Endothelial cell of umbilical vein (primary cell): ENCODE measurements at regions not wholly inside any gene's neighbourhood (a gene's known extent, or its start where the extent isn't known, plus 50 kb on each side); places are given as distances from the start of the nearest gene placed in this dataset.
A peak's percentile ranks its signal among the peaks of the same experiment; 100 is the strongest.

Experiments
- BruUV-seq: library from RNA; stranded (reverse); fragments of 400-500 nt; replicated peaks from 2 replicates; lab custom pipeline; 2021; lab: Mats Ljungman, UMichigan
- CTCF ChIA-PET: fragments of 300-600, 350-600 bp; sonication (Branson Sonifier 250); formaldehyde crosslinking; loops from one replicate; lab custom pipeline; 2021; ENCODE audit warnings: antibody characterized with exemption, inconsistent platforms; lab: Charles Lee
- POLR2A ChIA-PET: fragments of 300-600, 350-600 bp; sonication (Branson Sonifier 250); formaldehyde crosslinking; loops from one replicate; lab custom pipeline; 2021; ENCODE audit warnings: antibody characterized with exemption, inconsistent platforms; lab: Charles Lee
- DNase-seq: peaks from one replicate; pipeline ENCODE4 v3.0.0-alpha.2; 2011; ENCODE audit warnings: low read depth, low spot score
- FAIRE-seq: peaks from 2 replicates; lab custom pipeline; 2011; peaks lifted over from hg19 to GRCh38; lab: Jason Lieb, UNC
- H2AFZ ChIP-seq: 2 replicates; pipeline ENCODE4 v1.6.0; 2012; ENCODE audit warnings: low read depth, low read length, control low read depth, inconsistent platforms
- H3K27ac ChIP-seq: 2 replicates; pipeline ENCODE4 v1.5.1; 2011; ENCODE audit warnings: low read depth, mild to moderate bottlenecking, control low read depth, low read length, moderate library complexity; ENCODE audit not compliant: insufficient read depth
- H3K27me3 ChIP-seq, 2 experiments: 2 replicates each; pipeline versions ENCODE4 v1.6.0 to v1.6.1; 2011; ENCODE audit warnings: low read length in 2 of 2, mixed read lengths in 1 of 2; ENCODE audit not compliant: control insufficient read depth in 2 of 2, insufficient read depth in 2 of 2
- H3K36me3 ChIP-seq, 2 experiments: 2 replicates in 1 of 2; 3 replicates in 1 of 2; pipeline ENCODE4 v1.5.1; 2011; ENCODE audit warnings: low read length in 2 of 2, mild to moderate bottlenecking in 1 of 2, moderate library complexity in 1 of 2; ENCODE audit not compliant: control insufficient read depth in 2 of 2, insufficient read depth in 2 of 2; ENCODE audit errors: extremely low read depth in 1 of 2
- H3K4me1 ChIP-seq: 3 replicates; pipeline ENCODE4 v1.5.1; 2011; ENCODE audit warnings: mild to moderate bottlenecking, low read length; ENCODE audit not compliant: control insufficient read depth, insufficient read depth; ENCODE audit errors: extremely low read depth
- H3K4me2 ChIP-seq: 2 replicates; pipeline ENCODE4 v1.6.1; 2011; ENCODE audit warnings: low read length, control low read depth, mixed read lengths; ENCODE audit not compliant: insufficient read depth
- H3K4me3 ChIP-seq, 3 experiments: fragments of 200-600 bp in 1 of 3; sonication (generic), shearing (Covaris generic) in 1 of 3; replicated peaks in 1 of 3; 2 replicates each; pipeline ENCODE4 v1.5.1; 2011 to 2016; ENCODE audit warnings: control low read depth in 3 of 3, low read length in 3 of 3, mild to moderate bottlenecking in 2 of 3, inconsistent platforms in 1 of 3, low read depth in 1 of 3, moderate library complexity in 1 of 3; ENCODE audit not compliant: insufficient read depth in 1 of 3
- H3K79me2 ChIP-seq: 2 replicates; pipeline ENCODE4 v1.6.0; 2012; ENCODE audit warnings: low read length, inconsistent platforms; ENCODE audit not compliant: control insufficient read depth, insufficient read depth
- H3K9ac ChIP-seq: replicated peaks from 2 replicates; pipeline ENCODE3; 2011; ENCODE audit warnings: low read length, control low read depth; ENCODE audit not compliant: insufficient read depth; ENCODE audit errors: extremely low read depth
- H3K9me1 ChIP-seq: replicated peaks from 3 replicates; pipeline ENCODE4 v1.6.0; 2011; ENCODE audit warnings: mild to moderate bottlenecking, low read length; ENCODE audit not compliant: control insufficient read depth, insufficient read depth; ENCODE audit errors: extremely low read depth
- H3K9me3 ChIP-seq: replicated peaks from 2 replicates; pipeline ENCODE4 v1.5.1; 2012; ENCODE audit warnings: low read length, inconsistent platforms; ENCODE audit not compliant: control insufficient read depth, insufficient read depth
- H4K20me1 ChIP-seq: replicated peaks from 2 replicates; pipeline ENCODE3; 2011; ENCODE audit warnings: mild to moderate bottlenecking, low read length; ENCODE audit not compliant: control insufficient read depth, insufficient read depth; ENCODE audit errors: extremely low read depth
- EZH2 ChIP-seq: IDR thresholded peaks from 2 replicates; pipeline ENCODE4 v1.6.1; 2012; ENCODE audit warnings: borderline replicate concordance, low read depth, mild to moderate bottlenecking, moderate library complexity, low read length, inconsistent platforms; ENCODE audit not compliant: severe bottlenecking
- FOS ChIP-seq: IDR thresholded peaks from 2 replicates; pipeline ENCODE4 v1.6.1; 2011; ENCODE audit warnings: mild to moderate bottlenecking, low read length, moderate library complexity, borderline replicate concordance; ENCODE audit not compliant: insufficient read depth
- GATA2 ChIP-seq: IDR thresholded peaks from 2 replicates; pipeline ENCODE4 v1.7.0; 2011; ENCODE audit warnings: low read depth, mild to moderate bottlenecking, moderate library complexity, mixed read lengths, low read length; ENCODE audit not compliant: insufficient read length, insufficient read depth
- JUN ChIP-seq: IDR thresholded peaks from 2 replicates; pipeline ENCODE4 v1.6.1; 2011; ENCODE audit warnings: borderline replicate concordance, low read depth; ENCODE audit not compliant: insufficient read length, insufficient read depth
- POLR2A ChIP-seq: IDR thresholded peaks from 2 replicates; pipeline ENCODE4 v1.6.1; 2012; ENCODE audit warnings: low read depth, mild to moderate bottlenecking, control low read depth, low read length
- POLR2AphosphoS5 ChIP-seq: IDR thresholded peaks from 2 replicates; pipeline ENCODE4 v1.6.1; 2012; ENCODE audit warnings: low read depth, mild to moderate bottlenecking, control low read depth, low read length, moderate library complexity; ENCODE audit not compliant: insufficient read depth
- dilution Hi-C: fragments of 300-500 bp; cut with MboI; formaldehyde crosslinking; loops from one replicate; pipeline ENCODE4 v1.15.0; 2019; ENCODE audit warnings: low sequenced_read_pairs; ENCODE audit not compliant: extremely low pct_ligation_motif_present
- intact Hi-C: fragments of 100-400 bp; cut with micrococcal nuclease; formaldehyde crosslinking; loops from one replicate; pipeline ENCODE4 v1.10.0; 2022
- TF ChIP-seq, protein P1 (sequence below): IDR thresholded peaks from 2 replicates; pipeline ENCODE4 v1.6.1; 2011; ENCODE audit not compliant: insufficient read depth, insufficient read length
- TF ChIP-seq, protein P2 (sequence below), 2 donors: IDR thresholded peaks; 1 replicate in 1 of 2; 2 replicates in 1 of 2; pipeline ENCODE4 v1.5.1; 2011; ENCODE audit warnings: low read length in 2 of 2, mild to moderate bottlenecking in 2 of 2, moderate library complexity in 2 of 2, control low read depth in 1 of 2, inconsistent platforms in 1 of 2, low read depth in 1 of 2; ENCODE audit not compliant: insufficient read depth in 1 of 2; ENCODE audit errors: extremely low read depth in 1 of 2

DNA sequence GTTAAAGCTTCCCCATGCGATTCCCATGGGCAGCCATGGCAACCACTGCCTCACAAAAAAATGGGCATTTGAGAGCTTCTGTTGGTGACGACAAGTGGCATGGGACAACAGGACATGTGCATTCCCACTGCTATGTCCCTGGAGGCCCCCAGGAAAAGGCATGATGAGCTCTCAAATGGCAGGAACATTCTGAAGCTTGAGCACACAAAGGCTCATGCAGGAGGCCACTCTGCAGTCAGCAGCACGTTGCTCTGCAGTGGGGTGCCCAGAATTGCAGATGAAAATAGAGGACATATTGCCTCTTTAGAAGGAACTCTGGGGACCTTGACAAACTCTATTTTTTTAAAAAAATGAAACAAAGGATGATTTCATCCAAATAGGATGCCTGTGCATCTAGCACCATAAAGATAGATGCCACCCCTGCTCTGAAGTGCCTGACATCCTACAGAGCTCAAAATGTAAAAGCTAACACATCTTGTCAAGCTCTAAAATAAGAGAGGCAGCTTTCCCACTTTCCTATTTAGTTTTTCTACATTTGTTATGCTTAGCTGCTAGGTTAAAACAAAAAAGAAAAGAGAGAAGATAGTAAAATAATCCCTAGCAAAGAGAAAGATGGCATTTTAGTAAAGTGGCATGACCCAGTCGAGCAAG is 277.6 kb upstream of the ZC3H12C start:
- no peak overlapping the region for H2AFZ ChIP-seq
- ChIA-PET POLR2A (no interaction called here), CTCF (interaction anchor here (1.1 kb wide), 1 partner anchor 38 kb away, joined by 3 read pairs; no protein-coding TSS in a partner anchor)
- H3K4me3 ChIP-seq, result no peak overlapping the region
- no peaks in the 10 kb centered on the region for H3K9me1 ChIP-seq
- H4K20me1 ChIP-seq, result no peaks in the 10 kb centered on the region
- no peaks in the 10 kb centered on the region for H3K36me3 ChIP-seq
- no peaks in the 10 kb centered on the region for H3K9me3 ChIP-seq
- H3K9ac ChIP-seq, result no peak overlapping the region
- H3K4me2 ChIP-seq, result no peak overlapping the region
- H3K4me1 ChIP-seq, result no peaks in the 10 kb centered on the region
- dilution Hi-C loops (no loop called here), intact Hi-C loops (no loop called here)
- no peak for TF ChIP-seq EZH2
- TF ChIP-seq POLR2AphosphoS5, result no peak
- TF ChIP-seq JUN, result no peak
- TF ChIP-seq GATA2, result no peak
- TF ChIP-seq FOS, result no peak
- FAIRE-seq (no peak), DNase-seq (no peak)
- H3K79me2 ChIP-seq, result no peaks in the 10 kb centered on the region
- no TSS peak for BruUV-seq
- no peaks in the 10 kb centered on the region for H3K27me3 ChIP-seq
- H3K27ac ChIP-seq, result no peak overlapping the region

DNA sequence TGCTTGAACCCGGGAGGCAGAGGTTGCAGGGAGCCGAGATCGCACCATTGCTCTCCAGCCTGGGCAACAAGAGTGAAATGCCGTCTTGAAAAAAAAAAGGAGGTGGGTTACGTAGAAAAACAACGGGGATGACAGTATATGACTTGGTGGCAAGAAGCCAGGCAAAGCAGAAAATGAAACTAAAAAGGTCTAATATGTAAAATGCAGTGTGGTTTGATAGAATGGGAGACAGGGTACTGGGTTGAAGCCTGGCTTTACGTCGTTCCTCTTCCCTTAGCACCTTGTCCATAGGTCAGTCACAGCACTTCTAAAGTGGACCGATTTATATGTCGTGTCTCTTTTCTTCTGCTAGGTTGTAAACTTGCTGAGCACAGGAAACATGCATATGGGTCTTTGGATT is 274.9 kb upstream of the ZC3H12C start:
- no peak overlapping the region for H3K27ac ChIP-seq
- BruUV-seq, result no TSS peak
- dilution Hi-C loops (no loop called here), intact Hi-C loops (no loop called here)
- no peak overlapping the region for H3K4me2 ChIP-seq
- DNase-seq, result no peak
- TF ChIP-seq JUN, result no peak
- TF ChIP-seq POLR2A, result no peak
- TF ChIP-seq EZH2, result no peak
- TF ChIP-seq FOS, result no peak
- no peak for TF ChIP-seq POLR2AphosphoS5
- no peak for TF ChIP-seq GATA2
- TF ChIP-seq, protein P1, sequence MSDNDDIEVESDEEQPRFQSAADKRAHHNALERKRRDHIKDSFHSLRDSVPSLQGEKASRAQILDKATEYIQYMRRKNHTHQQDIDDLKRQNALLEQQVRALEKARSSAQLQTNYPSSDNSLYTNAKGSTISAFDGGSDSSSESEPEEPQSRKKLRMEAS, result no peak
- TF ChIP-seq, protein P2, sequence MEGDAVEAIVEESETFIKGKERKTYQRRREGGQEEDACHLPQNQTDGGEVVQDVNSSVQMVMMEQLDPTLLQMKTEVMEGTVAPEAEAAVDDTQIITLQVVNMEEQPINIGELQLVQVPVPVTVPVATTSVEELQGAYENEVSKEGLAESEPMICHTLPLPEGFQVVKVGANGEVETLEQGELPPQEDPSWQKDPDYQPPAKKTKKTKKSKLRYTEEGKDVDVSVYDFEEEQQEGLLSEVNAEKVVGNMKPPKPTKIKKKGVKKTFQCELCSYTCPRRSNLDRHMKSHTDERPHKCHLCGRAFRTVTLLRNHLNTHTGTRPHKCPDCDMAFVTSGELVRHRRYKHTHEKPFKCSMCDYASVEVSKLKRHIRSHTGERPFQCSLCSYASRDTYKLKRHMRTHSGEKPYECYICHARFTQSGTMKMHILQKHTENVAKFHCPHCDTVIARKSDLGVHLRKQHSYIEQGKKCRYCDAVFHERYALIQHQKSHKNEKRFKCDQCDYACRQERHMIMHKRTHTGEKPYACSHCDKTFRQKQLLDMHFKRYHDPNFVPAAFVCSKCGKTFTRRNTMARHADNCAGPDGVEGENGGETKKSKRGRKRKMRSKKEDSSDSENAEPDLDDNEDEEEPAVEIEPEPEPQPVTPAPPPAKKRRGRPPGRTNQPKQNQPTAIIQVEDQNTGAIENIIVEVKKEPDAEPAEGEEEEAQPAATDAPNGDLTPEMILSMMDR (IDR thresholded peaks at IDR 0.05; ENCODE audit: extremely low read depth in 1 of 2, insufficient read depth in 1 of 2, low read depth in 1 of 2, low read length in 2 of 2), result no peak
- no peaks in the 10 kb centered on the region for H3K79me2 ChIP-seq
- H3K9ac ChIP-seq, result no peak overlapping the region
- peak; percentile 15 for FAIRE-seq
- POLR2A ChIA-PET, result no interaction called here
- no peak overlapping the region for H3K4me3 ChIP-seq
- H3K36me3 ChIP-seq, result no peaks in the 10 kb centered on the region
- H3K27me3 ChIP-seq, result no peaks in the 10 kb centered on the region
- CTCF ChIA-PET, result no interaction called here
- H3K9me3 ChIP-seq, result no peaks in the 10 kb centered on the region
- no peaks in the 10 kb centered on the region for H3K4me1 ChIP-seq
- no peaks in the 10 kb centered on the region for H3K9me1 ChIP-seq
- H4K20me1 ChIP-seq, result no peaks in the 10 kb centered on the region
- H2AFZ ChIP-seq, result no peak overlapping the region
